ENCODE measurements at regions not wholly inside any gene's neighbourhood (a gene's known extent, or its start where the extent isn't known, plus 50 kb on each side); places are given as distances from the start of the nearest gene placed in this dataset.
"Not testable (repeated sequence)": the region's sequence is repeated elsewhere in the genome, so short reads cannot be mapped to it uniquely, and the experiment has no call there.

- TF ChIP-seq FOXK2 (IDR thresholded peaks at IDR 0.05); FOXM1 (IDR thresholded peaks at IDR 0.05; ENCODE audit: borderline replicate concordance); PKNOX1 (IDR thresholded peaks at IDR 0.05); BHLHE40 (IDR thresholded peaks at IDR 0.05; ENCODE audit: borderline replicate concordance); NFRKB (IDR thresholded peaks at IDR 0.05); SP1 (IDR thresholded peaks at IDR 0.05); FOXA1 (IDR thresholded peaks at IDR 0.05); HDGF (IDR thresholded peaks at IDR 0.05; ENCODE audit: borderline replicate concordance); ZNF384 (IDR thresholded peaks at IDR 0.05): not testable (repeated sequence)
Measured at GRCh38 chr14:61144117-61145033, 136.8 kb downstream of the TMEM30B start.

Data from HEK293T (cell line).